ENCODE measurements at regions not wholly inside any gene's neighbourhood (a gene's known extent, or its start where the extent isn't known, plus 50 kb on each side); places are given as distances from the start of the nearest gene placed in this dataset.

DNA sequence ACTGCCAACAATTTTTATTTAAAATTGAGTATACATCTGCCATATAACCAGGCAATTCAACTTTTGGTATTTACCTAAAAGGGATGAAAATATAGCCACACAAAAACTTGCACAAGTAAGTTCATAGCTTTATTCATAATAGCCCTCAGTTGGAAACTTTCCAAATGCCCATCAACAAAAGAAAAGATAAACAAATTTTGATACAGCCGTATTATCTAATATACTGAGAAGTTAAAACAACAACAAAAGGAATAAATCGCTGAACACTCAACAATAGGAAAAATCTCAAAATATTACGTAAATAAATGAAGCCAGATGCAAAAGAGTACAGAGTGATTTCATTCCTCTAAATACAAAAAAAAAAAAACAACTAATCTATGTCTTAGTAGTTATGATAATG is 399.2 kb upstream of the SEMA3D start:
- Histone ChIP-seq H3K36me3 (ENCODE audit: insufficient read depth, low read length) (no peaks in the 10 kb centered on the region), H3K9me3 (ENCODE audit: low read depth, low read length) (no peaks in the 10 kb centered on the region), H3K4me3 (no peak overlapping the region), H3K27ac (no peak overlapping the region), H3K9ac (ENCODE audit: insufficient read length) (no peak overlapping the region)
- TF ChIP-seq EZH2 (IDR thresholded peaks at IDR 0.05) (no peak), FOXP2 (optimal IDR thresholded peaks at IDR 0.05; ENCODE audit: control extremely low read depth, extremely low read length, insufficient read depth) (no peak), POLR2AphosphoS5 (IDR thresholded peaks at IDR 0.05; ENCODE audit: borderline replicate concordance, low read depth, low read length) (no peak)
- DNase-seq (ENCODE audit: low read depth, low spot score), result no peak

DNA sequence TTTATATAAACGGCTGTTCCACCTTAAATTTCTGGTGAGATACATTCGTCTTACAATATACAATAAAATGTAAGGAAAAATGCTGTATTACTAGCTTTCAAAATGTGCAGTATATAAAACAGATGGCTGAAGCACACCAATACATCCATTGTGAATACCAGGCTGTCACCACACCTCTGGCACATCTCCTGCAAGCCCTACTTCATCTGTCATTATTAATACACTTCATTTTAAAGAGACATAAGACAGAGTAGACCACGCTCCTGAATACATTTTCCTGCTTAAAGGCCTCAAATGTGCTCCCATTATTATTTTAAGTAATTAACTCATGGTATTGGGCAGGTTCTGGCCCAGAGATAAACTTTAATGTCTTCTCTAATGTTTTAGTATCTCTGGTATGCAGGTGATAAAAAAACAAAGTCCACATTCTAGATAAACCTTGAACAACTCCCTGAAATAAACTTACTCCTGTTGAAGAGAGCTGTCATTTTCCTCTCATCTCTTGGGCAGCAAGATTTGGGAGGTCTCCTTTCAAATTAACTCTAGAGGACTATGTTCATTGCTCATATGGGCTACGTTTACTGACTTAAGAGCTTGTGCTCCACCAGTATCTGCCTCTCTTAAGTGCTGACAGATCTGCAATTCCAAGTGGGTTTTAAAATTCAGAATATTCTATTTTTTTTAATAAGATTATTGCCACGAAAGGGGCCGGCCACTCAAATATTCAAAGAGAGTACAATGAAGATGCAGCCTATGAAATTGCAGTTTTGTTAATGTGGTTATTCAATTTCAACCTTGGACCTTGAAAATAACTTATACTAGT is 396.5 kb upstream of the SEMA3D start:
- no peak for DNase-seq (ENCODE audit: low read depth, low spot score)
- TF ChIP-seq EZH2 (IDR thresholded peaks at IDR 0.05), result no peak
- no peak for TF ChIP-seq POLR2AphosphoS5 (IDR thresholded peaks at IDR 0.05; ENCODE audit: borderline replicate concordance, low read depth, low read length)
- TF ChIP-seq FOXP2 (optimal IDR thresholded peaks at IDR 0.05; ENCODE audit: control extremely low read depth, extremely low read length, insufficient read depth), result no peak
- H3K9me3 ChIP-seq (ENCODE audit: low read depth, low read length), result no peaks in the 10 kb centered on the region

DNA sequence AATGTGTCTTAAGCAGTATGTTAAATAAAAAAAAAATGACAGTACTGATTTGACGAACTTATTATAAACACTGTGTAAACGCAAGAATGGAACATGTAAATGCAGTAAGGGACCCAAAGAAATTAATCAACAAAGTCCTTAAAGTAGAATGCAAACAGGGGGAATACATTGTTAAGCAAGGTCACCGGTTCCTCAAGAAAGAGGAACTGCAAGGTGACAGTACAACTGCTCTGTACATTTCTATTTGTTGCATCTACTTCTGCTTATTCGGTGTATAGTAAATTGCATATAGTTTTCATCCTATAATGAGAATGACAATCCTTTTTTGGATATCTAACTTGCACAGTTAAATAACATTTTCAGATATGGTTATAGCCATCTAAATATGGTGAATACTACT is 387.0 kb upstream of the SEMA3D start:
- Histone ChIP-seq H3K36me3 (ENCODE audit: insufficient read depth, low read length) (no peaks in the 10 kb centered on the region), H3K9me3 (ENCODE audit: low read depth, low read length) (no peaks in the 10 kb centered on the region), H3K27ac (no peak overlapping the region), H3K9ac (ENCODE audit: insufficient read length) (no peak overlapping the region), H3K4me3 (no peak overlapping the region)
- no peak for DNase-seq (ENCODE audit: low read depth, low spot score)
- TF ChIP-seq FOXP2 (optimal IDR thresholded peaks at IDR 0.05; ENCODE audit: control extremely low read depth, extremely low read length, insufficient read depth), result no peak
- no peak for TF ChIP-seq EZH2 (IDR thresholded peaks at IDR 0.05)
- no peak for TF ChIP-seq POLR2AphosphoS5 (IDR thresholded peaks at IDR 0.05; ENCODE audit: borderline replicate concordance, low read depth, low read length)

More for the DNA sequence above, 396.5 kb upstream of the SEMA3D start:
- Histone ChIP-seq H3K27ac (no peak overlapping the region), H3K4me3 (no peak overlapping the region), H3K9ac (ENCODE audit: insufficient read length) (no peak overlapping the region), H3K36me3 (ENCODE audit: insufficient read depth, low read length) (no peaks in the 10 kb centered on the region)

DNA sequence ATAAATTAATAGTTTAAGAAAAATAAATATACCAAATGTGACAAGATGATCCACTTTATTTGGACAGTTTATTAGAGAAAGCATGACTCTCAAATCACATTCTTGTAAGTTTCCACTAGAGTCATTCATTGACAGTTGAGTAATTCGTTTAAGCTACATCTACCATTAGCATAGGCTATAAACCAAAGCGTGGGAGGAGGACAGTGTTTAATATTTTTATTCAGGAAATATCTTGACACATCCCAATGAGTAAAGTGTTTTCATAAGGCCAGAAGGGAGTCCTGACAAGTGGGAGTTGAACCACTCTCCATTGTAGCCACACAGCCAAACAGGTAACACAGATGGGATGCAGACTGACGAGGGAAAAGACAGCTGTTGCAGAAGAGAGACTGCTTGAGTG is 386.5 kb upstream of the SEMA3D start:
- H3K4me3 ChIP-seq, result no peak overlapping the region
- no peak overlapping the region for H3K9ac ChIP-seq (ENCODE audit: insufficient read length)
- TF ChIP-seq POLR2AphosphoS5 (IDR thresholded peaks at IDR 0.05; ENCODE audit: borderline replicate concordance, low read depth, low read length), result no peak
- TF ChIP-seq FOXP2 (optimal IDR thresholded peaks at IDR 0.05; ENCODE audit: control extremely low read depth, extremely low read length, insufficient read depth), result no peak
- no peak for TF ChIP-seq EZH2 (IDR thresholded peaks at IDR 0.05)
- no peak overlapping the region for H3K27ac ChIP-seq
- H3K9me3 ChIP-seq (ENCODE audit: low read depth, low read length), result no peaks in the 10 kb centered on the region
- no peaks in the 10 kb centered on the region for H3K36me3 ChIP-seq (ENCODE audit: insufficient read depth, low read length)
- no peak for DNase-seq (ENCODE audit: low read depth, low spot score)

DNA sequence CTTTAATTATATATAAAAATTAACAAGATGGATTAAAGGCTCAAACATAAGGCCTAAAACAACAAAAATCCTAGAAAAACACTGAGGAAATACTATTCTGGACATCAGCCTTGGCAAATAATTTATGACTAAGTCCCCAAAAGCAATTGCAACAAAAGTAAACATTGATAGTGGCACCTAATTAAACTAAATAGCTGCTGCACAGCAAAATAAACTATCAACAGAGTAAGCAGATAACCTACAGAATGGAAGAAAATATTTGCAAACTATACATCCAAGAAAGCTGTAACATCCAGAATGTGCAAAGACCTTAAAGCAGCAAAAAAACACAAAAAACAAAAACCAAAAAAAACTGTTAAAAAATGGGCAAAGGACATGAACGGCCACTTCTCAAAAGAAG is 384.0 kb upstream of the SEMA3D start:
- DNase-seq (ENCODE audit: low read depth, low spot score), result no peak
- H3K36me3 ChIP-seq (ENCODE audit: insufficient read depth, low read length), result no peaks in the 10 kb centered on the region
- H3K4me3 ChIP-seq, result no peak overlapping the region
- no peaks in the 10 kb centered on the region for H3K9me3 ChIP-seq (ENCODE audit: low read depth, low read length)
- no peak overlapping the region for H3K27ac ChIP-seq
- H3K9ac ChIP-seq (ENCODE audit: insufficient read length), result no peak overlapping the region
- TF ChIP-seq POLR2AphosphoS5 (IDR thresholded peaks at IDR 0.05; ENCODE audit: borderline replicate concordance, low read depth, low read length) (no peak), FOXP2 (optimal IDR thresholded peaks at IDR 0.05; ENCODE audit: control extremely low read depth, extremely low read length, insufficient read depth) (no peak), EZH2 (IDR thresholded peaks at IDR 0.05) (no peak)

DNA sequence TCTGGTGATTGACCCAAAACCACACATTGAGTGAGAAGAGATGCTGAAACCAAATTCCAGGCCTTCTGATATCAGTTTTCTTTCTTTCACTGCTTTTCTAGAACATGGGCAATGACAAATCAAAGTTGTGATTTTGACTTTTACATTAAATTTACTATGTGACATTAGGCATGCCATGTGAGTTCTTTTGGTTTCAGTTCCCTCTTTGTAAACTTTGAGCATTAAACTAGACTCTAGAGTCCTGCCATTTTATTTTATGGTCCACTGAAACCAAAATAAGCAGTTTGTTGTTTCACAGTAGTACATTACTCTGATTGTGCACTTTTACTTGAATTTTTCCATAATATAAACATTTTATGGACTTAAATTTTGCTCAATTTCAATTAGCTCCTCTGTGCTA is 381.1 kb upstream of the SEMA3D start:
- H3K9me3 ChIP-seq (ENCODE audit: low read depth, low read length), result no peaks in the 10 kb centered on the region
- no peak overlapping the region for H3K27ac ChIP-seq
- no peaks in the 10 kb centered on the region for H3K36me3 ChIP-seq (ENCODE audit: insufficient read depth, low read length)
- TF ChIP-seq POLR2AphosphoS5 (IDR thresholded peaks at IDR 0.05; ENCODE audit: borderline replicate concordance, low read depth, low read length) (no peak), FOXP2 (optimal IDR thresholded peaks at IDR 0.05; ENCODE audit: control extremely low read depth, extremely low read length, insufficient read depth) (no peak), EZH2 (IDR thresholded peaks at IDR 0.05) (no peak)
- no peak overlapping the region for H3K9ac ChIP-seq (ENCODE audit: insufficient read length)
- H3K4me3 ChIP-seq, result no peak overlapping the region
- DNase-seq (ENCODE audit: low read depth, low spot score), result no peak

DNA sequence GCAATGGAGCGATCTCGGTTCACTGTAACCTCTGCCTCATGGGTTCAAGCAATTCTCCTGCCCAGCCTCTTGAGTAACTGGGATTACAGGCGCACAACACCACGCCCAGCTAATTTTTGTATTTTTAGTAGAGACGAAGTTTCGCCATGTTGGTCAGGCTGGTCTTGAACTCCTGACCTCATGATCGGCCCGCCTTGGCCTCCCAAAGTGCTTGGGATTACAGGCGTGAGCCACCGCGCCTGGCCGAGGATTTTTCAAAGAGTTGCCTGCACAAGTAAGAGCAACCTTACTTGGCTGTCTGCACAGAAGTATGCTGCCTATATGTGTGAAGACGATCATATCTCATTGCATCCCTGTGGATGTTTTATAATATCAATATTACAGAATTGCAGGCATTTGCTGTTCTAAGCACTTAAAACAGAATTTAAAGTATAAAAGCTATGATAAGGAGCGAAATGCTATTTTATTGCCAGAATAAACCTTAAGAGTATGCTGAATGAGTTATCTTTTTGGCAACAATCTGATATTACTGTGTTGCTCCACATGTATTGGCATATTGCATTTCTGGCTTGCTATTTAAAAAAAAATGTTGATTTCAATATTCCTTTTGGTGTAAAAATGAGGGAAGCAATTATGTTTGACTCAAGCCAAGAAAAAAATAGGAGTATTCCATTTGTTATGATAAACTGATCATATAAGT is 379.4 kb upstream of the SEMA3D start:
- Histone ChIP-seq H3K27ac (no peak overlapping the region), H3K36me3 (ENCODE audit: insufficient read depth, low read length) (no peaks in the 10 kb centered on the region), H3K9ac (ENCODE audit: insufficient read length) (no peak overlapping the region), H3K9me3 (ENCODE audit: low read depth, low read length) (no peaks in the 10 kb centered on the region), H3K4me3 (no peak overlapping the region)
- DNase-seq (ENCODE audit: low read depth, low spot score), result no peak
- TF ChIP-seq EZH2 (IDR thresholded peaks at IDR 0.05), result no peak

DNA sequence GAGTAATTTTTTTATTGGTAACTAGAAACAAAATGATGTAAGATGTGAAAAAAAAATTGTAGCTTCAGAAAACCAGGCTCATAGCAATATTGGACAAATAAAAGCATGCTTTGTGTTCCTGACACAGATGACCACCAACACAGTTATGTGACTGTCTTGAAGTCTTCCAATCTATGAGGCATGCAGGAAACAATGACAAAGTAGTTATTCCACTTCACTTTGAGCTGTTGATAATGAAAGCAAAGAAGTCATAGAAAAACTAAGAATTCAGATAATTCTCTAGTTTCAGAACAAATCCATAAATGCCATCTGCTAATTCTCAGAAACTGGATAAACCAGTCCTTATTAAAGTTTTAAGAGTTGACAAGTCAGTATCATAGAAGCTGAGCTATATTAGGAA is 378.4 kb upstream of the SEMA3D start:
- Histone ChIP-seq H3K9me3 (ENCODE audit: low read depth, low read length) (no peaks in the 10 kb centered on the region), H3K36me3 (ENCODE audit: insufficient read depth, low read length) (no peaks in the 10 kb centered on the region), H3K9ac (ENCODE audit: insufficient read length) (no peak overlapping the region), H3K27ac (no peak overlapping the region), H3K4me3 (no peak overlapping the region)
- DNase-seq (ENCODE audit: low read depth, low spot score), result no peak
- TF ChIP-seq FOXP2 (optimal IDR thresholded peaks at IDR 0.05; ENCODE audit: control extremely low read depth, extremely low read length, insufficient read depth), result no peak
- no peak for TF ChIP-seq EZH2 (IDR thresholded peaks at IDR 0.05)
- no peak for TF ChIP-seq POLR2AphosphoS5 (IDR thresholded peaks at IDR 0.05; ENCODE audit: borderline replicate concordance, low read depth, low read length)

Data from SK-N-MC (cell line).